Fibroblast of skin of back (primary cell): ENCODE measurements at regions not wholly inside any gene's neighbourhood (a gene's known extent, or its start where the extent isn't known, plus 50 kb on each side); places are given as distances from the start of the nearest gene placed in this dataset.

Source experiments
- DNase-seq: peaks from one replicate; pipeline ENCODE4 v3.0.0-alpha.2; 2013

GRCh38 chr20:22861231-22861980 lies 173.7 kb upstream of the SSTR4 start:
- peak; percentile 68 for DNase-seq

- peak; percentile 46 for DNase-seq
Observed at GRCh38 chr20:22861990-22862389, 173.1 kb upstream of the SSTR4 start.

- DNase-seq, result peak; percentile 8
Observed at GRCh38 chr20:22862671-22863230, 172.4 kb upstream of the SSTR4 start.

DNA sequence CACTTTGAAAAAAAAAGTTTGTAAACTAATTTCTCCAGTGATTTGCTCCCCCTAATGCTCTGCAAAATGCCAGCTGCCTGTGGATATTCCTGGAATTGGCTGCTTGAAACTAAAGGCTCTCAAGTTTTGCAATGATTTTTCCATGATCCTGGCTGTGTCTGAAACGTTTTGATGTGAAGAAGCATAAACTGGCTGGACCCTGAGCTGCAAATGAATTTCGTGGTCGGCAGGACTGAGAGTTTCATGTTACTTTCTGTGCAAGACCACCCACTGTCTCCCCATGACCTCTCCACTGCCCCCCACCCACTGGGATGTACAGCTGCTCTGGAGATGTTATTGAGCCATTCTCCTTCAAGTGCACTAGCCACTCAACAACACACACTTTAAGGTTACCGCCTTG lies 171.3 kb upstream of the SSTR4 start:
- DNase-seq, result no peak

GRCh38 chr20:22866812-22867341 lies 168.2 kb upstream of the SSTR4 start:
- DNase-seq, result peak; percentile 29

DNA sequence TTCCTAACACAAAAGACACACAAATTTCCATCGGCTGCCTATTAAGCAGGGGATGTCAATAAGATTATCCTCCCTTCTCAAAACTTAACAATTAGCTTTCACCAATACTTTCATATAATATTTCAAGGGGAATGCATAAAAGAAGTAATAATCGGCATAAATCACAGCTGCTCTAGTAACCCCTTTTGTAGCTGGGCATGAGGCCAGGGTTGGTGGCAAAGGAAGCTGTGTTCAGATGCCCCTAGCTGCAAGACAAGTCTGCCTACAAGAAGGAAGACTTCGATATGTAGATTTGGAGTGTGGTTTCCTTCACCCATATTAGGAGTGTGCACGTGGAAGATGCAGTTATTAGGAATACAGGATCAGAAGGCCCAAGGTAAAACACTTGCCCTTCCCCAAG lies 156.9 kb upstream of the SSTR4 start:
- no peak for DNase-seq

GRCh38 chr20:22880277-22880676 lies 154.8 kb upstream of the SSTR4 start:
- no peak for DNase-seq

- DNase-seq, result no peak
Observed at GRCh38 chr20:22887796-22888195, 147.3 kb upstream of the SSTR4 start.

DNA sequence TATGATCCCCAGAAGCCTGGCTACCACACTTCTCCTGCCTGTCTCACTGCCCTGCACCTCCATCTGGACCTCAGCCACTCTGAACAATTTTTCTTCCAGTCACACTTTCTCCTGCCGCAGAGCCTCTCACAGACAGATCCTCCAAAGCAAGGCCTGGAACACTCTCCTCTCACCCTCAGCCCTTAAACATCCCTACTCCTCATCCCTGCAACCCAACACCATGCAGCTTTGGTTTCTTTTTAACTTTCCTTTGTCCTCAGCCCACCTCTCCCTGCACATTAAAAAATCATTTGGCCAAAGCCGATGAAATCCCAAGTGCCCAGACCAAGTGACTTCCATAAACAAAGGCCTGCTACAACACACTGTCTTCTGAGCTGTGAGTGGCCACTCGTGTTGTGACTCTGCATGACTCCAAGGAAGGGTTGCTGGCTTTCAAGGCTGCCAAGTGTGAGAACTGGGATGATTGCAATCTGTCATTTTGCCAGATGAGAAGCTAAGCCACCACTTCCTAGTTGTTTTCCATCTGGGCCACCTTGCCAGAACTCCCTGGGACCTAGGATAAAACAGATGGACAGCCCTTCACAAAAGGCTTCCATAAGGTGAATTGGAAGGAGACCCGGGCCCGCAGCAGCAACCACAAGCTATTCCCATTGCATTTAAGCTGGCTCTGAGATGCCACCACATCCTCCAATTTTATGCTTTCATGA lies 144.4 kb upstream of the SSTR4 start:
- DNase-seq, result no peak

DNA sequence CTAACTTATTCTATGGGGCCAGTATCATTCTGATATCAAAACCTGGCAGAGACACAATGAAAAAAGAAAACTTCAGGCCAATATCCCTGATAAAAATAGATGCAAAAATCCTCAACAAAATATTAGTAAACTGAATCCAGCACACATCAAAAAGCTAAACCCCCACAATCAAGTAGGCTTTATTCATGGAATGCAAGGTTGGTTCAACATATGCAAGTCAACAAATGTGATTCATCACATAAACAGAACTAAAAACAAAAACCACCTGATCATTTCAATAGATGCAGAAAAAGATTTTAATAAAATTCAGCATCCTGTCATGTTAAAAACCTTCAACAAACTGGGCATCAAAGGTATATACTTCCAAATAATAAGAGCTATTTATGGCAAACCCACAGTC lies 133.9 kb upstream of the SSTR4 start:
- no peak for DNase-seq

GRCh38 chr20:22901921-22902320 lies 133.2 kb upstream of the SSTR4 start:
- no peak for DNase-seq

DNA sequence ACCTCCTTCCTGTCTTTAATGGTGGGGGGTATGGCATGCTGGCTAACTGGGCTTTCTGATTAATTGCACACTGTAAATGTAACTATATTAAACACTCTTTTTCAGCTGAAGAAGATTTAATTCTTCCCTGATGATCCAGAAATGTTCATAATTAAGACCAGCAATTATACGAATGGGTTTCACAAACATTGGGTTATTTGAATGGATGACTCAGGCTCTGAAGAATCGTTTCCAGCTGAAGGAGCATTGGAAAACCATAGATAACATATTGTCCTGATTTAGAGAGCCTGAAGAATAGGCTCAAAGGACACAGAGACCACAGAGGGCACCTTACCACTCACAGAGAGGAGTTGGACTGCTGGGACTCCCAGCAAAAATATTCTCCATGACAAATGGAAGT lies 130.7 kb upstream of the SSTR4 start:
- peak; percentile 15 for DNase-seq

DNA sequence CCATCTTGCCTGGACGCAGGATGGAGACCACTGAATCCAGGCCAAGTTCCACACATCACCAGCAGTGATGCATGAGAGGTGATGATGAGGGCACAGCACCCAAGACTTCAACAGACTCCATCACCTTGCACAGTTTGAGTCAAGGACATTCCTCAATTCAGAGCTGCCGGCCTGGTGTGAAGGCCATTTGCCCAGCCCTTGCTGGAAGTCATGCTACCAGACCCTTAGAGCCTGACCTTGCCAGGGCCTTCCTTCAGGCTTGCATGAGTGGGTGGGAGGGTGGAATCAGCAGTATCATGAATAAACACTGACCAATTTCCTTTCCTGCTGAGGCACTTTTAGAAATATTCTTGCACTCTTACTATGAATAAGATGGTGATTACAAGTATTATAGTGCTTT lies 130.2 kb upstream of the SSTR4 start:
- no peak for DNase-seq

- DNase-seq, result peak; percentile 48
Observed at GRCh38 chr20:22905658-22906057, 129.5 kb upstream of the SSTR4 start.

- no peak for DNase-seq
Observed at GRCh38 chr20:22908437-22908836, 126.7 kb upstream of the SSTR4 start.

- DNase-seq, result no peak
Observed at GRCh38 chr20:22908944-22909343, 126.2 kb upstream of the SSTR4 start.

DNA sequence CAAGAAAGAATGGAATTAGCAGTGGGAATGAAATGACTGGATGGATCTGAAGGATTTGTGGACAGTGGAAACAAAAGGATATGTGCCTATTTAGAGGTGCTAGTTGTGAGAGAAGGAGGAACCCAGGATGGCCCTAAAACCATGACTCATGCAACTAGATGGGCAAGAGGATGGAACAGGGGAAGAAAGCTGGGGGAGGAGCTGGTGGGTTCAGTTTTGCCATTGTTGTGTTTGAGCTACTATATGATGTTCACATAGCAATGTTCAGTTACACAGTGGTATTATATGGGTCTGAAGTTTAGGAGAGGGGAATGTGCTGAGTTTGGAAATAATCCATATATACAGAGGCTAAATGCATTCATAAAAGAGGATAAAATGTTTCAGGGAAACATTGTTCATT lies 125.7 kb upstream of the SSTR4 start:
- DNase-seq, result no peak

DNA sequence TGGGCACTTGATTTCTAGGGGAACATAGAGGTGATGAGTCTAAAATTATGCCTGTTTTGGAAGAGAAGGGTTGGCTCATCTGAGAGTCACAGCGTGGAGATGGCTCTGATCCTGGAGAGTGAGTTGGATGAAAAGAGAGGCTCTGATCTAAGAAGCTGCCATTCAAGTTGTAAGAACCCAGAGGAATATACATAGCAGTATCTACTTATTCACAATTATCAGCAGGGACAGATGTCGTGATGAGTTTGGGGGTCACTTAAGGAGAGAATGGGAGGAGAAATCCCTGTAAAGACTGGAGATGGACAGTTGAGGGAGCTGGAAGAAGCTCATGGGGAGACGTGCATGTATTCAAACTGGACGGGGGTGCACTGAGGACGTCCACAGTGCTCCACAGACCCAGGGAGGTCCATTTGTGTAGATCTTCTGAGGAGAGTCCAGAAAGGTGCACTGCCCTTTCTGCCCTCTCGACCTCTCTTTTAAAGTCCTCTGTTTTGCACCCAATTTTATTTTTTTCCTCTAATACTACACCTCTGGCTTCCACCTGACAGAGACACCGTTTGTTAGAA lies 124.7 kb upstream of the SSTR4 start:
- DNase-seq, result no peak

DNA sequence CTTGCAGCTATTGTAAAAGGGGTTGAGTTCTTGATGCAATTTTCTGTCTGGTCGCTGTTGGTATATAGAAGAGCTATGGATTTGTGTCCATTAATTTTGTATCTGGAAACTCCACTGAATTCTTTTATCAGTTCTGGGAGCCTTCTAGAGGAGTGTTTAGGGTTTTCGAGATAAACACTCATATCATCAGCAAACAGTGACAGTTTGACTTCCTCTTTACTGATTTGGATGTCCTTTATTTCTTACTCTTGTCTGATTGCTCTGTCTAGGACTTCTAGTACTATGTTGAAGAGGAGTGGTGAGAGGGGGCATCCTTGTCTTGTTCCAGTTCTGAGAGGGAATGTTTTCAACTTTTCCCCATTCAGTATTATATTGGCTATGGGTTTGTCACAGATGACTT lies 120.8 kb upstream of the SSTR4 start:
- no peak for DNase-seq

DNA sequence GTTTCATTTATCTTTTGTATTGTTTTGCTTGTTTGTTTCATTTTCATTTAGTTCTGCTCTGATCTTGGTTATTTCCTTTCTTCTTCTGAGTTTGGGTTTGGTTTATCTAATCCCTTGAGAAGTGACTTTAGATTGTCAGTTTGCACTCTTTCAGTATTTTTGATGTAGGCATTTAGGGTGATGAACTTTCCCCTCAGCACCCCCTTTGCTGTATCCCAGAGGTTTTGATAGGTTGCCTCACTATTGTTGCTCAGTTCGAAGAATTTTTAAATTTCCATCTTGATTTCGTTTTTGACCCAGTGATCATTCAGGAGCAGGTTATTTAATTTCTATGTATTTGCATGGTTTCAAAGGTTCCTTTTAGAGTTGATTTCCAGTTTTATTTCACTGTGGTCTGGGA lies 119.6 kb upstream of the SSTR4 start:
- no peak for DNase-seq

DNA sequence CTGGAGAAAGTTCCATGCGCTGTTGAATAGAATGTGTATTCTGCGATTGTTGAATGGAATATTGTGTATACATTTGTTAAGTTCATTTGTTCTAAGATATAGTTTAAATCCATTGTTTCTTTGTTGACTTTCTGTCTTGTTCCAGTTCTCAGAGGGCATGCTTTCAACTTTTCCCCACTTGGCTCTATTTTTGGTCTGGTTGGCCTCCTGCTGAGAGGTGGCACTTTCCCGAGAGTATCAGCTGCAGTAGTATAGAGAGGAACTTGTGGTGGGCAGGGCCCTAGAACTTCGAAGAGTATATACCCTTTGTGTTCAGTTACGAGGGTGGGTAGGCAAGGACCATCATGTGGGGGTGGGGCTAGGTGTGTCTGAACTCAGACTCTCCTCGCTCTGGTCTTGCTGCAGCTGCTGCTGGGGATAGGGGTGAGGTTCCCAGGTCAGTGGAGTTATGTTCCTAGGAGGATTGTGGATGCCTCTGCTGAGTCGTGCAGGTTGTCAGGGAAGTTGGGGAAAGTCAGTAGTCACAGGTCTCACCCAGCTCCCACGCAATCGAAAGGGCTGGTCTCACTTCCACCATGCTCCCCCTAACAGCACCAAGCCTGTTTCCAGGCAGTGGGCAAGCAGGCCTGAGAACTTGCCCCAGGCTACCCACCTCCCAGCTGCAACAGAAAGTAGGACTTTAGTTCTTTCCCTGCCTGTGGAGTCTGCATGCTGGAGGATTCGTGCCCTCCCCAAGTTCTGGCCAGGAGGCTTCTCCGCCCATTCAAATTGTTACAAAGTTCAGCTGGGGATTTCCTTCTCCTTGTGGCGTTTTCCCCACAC lies 118.9 kb upstream of the SSTR4 start:
- no peak for DNase-seq

- DNase-seq, result no peak
Observed at GRCh38 chr20:22918286-22918983, 116.7 kb upstream of the SSTR4 start.
